ENCODE measurements at regions not wholly inside any gene's neighbourhood (a gene's known extent, or its start where the extent isn't known, plus 50 kb on each side); places are given as distances from the start of the nearest gene placed in this dataset.

DNA sequence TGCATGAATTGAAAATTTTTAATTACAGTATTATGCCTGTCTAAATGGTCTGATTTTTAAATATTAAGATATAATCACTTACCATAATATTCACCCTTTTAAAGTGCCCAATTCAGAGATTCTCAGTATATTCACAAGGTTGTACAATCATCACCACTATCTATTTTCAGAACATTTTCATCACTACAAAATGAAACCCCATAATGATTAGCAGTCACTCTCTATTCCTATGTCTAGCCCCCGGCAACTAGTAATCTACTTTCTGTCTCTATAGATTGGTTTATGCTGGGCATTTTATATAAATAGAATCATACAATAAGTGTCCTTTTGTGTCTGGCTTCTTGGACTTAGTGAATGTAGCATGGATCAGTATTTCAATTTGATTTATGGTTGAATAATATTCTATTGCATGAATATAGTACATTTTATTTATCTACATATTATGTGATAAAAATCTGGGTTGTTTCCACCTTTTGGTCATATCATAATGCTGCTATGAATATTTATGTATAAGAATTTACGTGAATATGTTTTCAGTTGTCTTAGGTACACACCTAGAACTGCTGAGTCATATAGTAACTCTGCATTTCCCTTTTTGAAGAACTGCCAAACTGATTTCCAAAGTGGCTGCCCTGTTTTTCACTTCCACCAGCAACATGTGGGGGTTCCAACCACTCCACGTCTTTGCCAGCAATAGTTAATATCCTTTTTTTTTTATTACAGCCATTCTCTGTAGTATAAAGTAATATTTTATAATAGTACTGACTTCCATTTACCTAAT lies 485.7 kb upstream of the ZNF385D start:
- no peak for DNase-seq

DNA sequence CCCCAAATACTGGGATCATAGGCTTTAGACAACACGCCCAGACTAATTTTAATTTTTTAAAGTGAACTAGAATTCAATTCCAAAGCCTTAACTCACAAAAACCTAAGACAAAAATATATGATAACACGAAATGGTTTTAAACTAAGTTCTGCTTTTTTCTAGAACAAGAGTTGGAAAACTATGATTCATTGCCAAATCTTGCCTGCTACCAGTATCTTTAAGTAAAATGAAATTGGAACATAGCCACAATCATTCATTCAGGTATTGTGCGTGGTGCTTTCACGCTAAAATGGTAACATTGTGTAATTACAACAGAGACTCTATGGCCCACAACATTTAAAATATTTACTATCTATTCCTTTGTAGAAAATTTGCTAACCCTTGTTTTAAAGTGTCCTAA lies 488.0 kb upstream of the ZNF385D start:
- DNase-seq, result no peak

DNA sequence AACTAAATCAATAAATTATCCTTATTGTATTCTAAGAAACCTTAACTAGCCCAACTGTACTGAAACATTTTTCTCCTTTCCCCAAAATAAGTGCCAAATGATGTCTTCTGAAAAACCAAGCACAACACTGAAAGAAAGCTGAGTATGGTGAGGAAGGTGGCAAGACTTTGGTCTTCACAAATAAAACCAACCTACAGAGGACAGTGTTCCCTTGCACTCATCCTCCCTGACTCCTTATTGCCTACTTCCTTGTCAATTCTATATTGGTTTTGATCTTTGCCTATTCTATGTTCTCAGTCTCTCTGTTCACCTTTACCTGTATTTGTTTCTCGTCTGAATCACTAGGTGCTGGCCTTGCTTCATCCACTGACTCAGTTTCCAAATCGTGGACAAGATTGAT lies 490.1 kb upstream of the ZNF385D start:
- no peak for DNase-seq

DNA sequence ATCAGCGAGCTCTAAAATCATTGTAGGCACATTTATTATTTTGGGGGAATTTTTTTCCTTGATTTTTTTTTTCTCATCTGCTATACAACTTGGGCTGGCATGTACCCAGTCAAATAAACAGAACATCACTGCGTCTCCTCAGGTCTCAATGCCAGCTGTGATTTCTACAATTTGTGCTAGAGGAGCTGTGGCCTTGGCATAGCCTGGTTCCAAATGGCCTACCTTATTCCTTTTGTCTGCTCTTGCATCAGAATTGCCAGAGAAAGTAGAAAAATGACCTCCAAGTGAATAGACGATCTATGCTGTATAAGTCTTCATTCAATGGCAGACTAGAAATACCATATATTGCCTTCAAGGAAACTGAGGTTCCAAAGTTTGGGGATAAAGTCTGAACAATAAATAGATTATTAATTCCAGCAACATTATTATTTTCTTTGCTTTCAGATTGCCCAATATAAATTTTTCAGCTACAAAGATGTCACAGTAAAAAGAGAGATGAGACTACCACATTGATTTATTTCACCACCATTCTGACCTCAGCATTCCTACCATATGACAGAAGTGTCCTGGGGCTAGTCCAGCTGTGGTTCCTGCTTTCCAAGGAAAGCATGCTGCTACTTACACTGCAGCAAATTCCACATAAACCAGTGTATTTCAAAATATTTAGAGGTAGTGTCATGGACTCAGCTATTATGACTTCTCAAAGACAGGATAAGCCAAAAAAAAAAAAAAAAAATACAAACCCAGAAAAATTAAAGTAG lies 493.9 kb upstream of the ZNF385D start:
- no peak for DNase-seq

DNA sequence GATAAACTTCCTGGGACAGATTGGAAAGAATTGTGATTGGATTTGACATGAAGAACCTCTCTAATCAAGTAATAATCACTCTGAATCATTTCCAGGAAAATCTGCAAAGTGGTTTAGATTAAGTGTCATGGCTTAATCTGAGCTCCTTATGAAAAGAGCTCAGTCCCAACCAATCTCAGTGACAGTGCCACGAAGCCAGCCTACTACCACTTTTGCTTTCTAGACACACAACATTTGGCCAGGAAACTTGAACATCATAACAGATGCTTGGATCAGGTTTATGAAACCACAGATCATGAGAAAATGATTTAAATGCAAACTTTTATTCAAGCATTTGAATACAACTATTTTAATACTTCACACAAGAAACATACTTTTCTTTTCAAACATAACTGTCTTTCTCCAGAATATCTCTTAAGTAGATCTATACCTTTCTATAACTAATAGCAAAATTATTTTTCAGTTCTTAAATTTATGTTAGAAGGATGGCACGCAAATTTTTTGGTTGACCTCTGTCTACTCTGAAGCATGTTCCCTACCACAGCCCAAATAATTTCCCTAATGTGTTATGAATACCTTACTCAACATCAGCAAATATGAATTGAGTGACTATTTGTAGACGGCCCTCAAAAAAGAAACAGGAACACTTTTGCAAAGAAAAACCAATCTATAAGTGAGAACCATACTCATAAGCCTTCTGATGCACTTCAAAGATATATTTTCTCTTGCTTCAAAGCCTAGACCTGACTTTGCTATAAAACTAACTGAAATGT lies 495.0 kb upstream of the ZNF385D start:
- DNase-seq, result no peak

DNA sequence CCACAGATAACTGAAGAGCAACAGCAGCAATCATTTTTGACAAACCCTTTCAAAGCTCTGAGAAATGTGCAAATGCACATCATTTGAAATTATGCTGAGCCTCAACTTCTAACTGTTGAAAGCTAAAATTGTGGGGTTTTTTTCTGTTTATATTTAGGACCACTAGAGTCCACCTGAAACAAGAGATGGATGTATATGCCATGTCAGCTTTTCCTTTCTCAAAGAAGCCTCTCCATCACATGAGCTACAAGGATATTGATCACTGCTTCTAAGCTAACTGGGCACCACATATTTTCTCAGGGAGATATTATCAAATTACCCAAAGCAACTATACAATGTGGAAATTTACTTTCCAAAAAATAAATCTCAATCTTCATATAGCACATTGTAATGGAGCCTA lies 498.6 kb upstream of the ZNF385D start:
- no peak for DNase-seq

DNA sequence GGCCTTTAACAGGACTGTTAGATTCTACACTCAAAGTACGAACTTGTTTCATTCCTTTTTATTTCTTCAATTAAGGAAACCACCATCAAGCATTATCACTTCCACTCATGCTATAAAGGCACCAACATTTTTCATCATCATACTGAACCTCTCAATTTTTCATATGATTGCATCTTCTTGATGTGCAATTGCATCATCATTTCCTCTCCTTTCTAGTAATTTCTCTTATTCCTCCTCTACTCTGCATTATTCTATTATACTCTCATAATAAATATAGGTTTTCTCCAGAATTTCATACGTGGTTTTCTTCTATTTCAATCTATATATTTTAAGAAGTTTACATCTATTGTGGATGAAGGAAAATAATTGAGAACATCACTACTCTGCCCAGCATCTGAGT lies 506.2 kb upstream of the ZNF385D start:
- no peak for DNase-seq

DNA sequence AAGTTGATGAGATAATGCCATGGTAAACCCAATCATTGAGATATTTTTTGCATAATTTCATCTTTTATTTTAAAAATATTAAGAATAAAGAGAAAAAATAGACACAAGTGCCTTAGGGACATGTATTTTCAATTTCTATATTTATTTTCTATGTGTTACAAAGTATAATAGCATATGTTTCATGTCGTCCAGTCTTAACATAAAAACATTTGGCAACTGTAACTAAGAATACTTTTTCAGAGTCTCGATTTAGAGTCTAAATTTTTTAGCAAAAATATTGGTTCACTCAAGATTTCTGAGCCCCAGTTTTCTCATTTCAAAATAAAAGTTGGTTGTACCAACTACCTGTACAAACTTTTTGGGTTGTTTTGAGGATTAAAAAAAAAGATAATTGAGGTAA lies 511.4 kb upstream of the ZNF385D start:
- no peak for DNase-seq

DNA sequence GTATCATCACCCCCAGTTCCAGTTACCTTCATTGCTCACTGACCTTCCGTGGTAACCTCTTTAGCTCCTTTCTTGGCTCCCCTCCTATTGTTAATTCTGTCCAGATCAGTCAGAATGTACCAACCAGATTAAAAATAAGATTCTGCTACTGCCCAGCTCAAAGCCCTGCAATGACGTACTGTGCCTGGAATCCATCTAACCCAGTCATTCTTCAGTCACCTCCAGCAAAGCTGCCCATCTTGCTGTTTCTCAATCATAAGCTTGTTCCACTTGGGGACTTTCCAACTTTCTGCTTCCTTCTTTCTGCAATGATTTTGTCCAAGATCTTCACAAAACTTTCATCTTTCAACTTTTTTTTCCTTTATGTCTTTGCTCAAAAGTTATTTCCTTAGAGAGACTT lies 512.0 kb upstream of the ZNF385D start:
- DNase-seq, result no peak

DNA sequence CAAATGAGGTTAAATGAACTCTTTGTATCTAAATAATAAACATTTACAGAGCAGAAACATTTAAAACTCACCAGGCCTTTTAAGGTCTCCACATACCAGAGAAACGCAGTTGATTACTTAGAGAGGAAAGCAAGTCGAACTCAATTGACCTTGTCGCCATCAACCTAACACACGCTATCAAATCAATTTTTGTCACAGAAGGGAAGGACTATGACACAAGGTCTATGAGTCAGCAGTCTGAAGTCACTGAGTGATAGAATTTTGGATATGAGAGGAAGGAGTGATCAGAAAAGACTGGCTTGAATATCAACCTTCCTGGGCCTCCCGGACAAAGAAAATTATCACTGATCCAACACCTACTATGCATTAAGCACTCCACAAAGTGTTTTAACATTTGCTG lies 514.4 kb upstream of the ZNF385D start:
- DNase-seq, result no peak

DNA sequence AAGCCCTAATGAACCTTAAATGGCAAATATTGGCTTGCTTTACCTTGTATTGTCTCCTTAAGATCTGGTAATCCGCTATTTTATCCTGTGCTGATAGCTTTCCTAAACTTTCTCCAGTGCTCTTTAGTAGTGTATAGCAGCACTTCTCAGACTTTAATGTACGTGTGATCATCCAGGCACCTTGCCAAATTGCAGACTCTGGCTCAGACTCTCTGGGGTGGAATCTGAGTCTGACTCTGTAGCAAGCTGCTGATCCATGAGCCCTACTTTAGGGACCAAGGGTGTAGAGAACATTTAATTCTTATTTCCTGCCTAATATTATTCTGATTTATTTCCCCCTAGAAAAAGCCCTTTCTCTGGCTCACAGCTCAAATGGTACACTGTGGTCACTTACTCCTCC lies 518.8 kb upstream of the ZNF385D start:
- DNase-seq, result no peak

DNA sequence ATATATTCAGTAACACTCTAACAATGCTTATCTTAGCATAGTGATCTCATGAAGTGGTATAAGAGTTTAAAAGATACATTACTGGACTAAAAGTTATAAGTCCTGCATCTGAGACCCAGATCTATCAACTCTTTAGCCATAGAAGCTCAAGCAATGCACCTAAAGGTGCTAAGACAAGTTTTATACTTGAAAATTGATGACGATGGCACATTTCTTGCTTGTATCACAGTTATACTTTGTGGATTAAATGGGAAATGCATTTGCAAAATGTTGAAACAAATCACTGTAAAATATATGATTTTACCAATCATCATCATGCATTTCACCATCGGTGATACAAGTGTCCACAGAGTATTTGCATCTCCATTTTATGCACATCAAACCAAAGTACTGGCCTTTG lies 525.3 kb upstream of the ZNF385D start:
- DNase-seq, result no peak

DNA sequence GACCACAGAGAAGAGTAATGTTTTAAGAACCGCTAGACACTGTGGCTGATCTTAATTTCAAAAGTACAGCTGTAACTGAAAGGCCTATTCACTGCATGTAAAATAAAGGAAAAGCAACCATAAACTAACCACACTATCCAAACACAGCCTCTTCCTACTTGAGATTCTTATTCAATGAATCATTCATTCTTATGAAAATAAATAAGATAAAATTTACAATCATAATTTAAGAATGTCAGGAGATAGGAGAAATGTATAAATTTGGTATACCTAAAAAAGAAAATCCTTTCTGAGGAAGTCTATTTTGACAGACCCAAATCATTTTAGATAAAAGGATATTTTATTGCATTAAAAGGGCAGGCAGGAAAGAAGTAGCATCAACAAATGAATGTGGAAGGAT lies 533.5 kb upstream of the ZNF385D start:
- no peak for DNase-seq

DNA sequence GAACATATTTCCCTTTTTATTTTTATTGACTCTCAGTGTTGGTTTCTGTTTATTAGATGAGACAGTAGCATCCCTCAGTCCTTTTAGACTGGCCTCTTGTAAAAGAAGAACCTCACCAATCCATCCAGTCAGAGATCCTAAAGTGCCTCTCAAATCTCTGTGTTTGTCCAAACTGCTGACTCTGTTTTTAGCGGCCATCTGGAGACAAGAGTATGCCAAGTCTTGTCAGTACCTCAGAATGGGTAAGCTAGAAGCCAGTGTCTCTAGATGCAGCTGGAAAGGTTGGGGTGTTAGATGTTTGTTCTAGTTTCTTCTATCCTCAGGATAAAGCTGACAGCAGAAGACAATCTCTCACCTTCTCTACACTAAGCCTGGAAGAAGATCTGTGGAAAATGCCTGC lies 537.7 kb upstream of the ZNF385D start:
- DNase-seq, result no peak

DNA sequence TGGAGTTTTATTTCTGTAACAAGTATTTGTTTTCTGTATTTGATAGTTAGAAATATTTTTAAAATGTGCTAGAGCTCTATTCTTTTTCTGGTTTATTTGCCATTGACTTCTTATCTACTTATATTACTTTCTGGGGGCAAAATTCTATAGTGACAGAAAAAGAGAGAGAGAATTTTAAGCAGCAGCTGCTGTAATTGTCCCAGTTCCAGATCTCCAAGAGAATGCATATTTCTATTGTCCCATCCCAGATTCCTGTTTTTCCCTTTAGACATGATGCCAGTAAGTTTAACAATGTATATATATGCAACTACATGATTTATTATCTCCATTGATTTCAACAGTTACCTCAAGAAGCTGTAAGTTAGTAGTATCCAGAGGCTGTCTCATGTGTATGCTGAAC lies 541.7 kb upstream of the ZNF385D start:
- no peak for DNase-seq

DNA sequence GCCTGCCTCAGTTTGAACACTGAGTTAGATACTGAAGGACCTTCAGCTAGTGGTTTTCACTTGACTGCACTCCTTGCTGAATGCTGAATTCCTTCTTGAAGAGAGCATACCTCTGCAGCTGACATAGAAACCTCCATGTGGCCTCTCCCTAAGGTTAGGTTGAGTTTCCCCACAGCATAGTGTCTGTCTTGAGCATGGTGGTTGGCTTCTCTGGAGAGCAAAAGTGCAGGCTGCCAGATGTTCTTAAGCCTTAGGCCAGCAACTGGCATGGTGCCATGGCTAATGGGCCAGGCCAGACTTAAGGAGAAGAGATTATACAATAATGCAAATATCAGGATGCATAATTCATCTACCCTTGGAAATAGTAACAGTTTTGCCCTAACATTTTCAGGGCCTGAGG lies 545.6 kb upstream of the ZNF385D start:
- no peak for DNase-seq

DNA sequence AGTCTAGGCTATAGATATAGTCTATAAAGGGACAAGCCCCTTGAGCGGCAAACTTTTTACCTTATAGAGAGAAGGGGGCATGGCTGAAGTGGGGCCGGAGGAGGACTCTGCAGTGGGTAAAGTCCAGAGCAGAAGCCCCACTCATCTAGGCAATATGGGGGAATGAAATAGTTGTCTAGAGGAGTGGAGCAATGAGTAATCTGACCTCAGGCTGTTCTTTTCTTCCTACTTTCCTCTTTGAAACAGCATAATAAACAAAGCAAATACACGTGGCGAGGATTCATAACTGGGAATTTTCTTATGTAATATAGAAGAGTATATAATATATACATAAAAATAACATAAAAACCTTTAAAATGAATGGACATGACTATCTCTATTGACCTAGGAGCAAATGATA lies 546.4 kb upstream of the ZNF385D start:
- no peak for DNase-seq

DNA sequence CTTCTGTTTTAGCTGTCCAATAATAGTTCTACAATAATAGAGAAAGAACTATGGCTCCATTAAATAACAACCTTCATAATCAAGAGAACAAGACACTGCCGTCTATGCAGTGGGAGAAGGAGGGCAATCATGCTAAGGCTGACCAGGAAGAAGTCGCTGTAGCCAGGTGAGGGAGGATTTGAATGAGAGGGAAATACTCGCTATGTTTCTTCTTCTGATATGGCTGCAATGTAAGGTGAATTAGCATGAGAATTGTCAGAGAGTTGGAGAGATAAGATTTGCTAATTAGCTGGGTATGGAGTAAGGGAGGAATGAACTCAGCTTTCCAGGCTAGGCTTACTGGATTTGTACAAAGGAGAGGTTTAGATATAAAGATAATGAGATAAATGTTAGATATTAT lies 555.4 kb upstream of the ZNF385D start:
- DNase-seq, result no peak

DNA sequence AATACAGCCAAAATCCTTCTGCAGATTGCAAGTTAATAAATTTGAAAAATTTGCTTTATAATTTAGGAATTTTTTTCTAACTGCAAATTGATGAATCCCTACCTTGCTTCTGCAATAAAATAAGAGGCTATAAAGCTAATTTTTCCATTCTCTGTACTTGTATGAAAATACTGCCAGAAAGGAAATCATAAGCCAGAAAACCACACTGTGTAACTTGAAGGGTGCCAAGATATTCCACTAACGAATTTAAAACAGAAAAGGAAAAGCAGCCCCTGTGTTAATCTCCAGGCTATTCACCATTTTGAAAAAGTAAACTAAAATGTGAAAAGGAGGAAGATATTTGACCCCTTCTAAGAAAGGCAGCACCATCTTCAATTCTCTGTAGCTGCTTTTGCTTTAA lies 557.9 kb upstream of the ZNF385D start:
- DNase-seq, result no peak

DNA sequence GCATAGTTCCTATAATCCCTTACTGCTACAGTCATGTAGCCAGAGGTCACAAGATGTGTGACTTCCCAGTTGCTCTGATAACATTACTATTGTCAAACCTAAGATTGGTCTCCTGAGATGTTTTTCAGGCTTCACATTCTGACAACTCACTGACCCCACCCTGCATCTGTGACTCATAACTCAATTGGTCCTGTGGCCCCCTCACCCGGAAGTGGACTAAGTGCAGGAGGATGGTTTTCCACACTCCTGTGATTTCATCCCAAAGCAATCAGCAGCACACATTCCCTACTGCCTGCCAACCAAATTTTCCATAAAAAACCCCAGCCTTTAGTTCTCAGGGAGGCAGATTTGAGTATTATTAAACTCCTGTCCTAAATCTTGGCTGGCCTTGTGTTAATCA lies 564.9 kb upstream of the ZNF385D start:
- DNase-seq, result no peak

DNA sequence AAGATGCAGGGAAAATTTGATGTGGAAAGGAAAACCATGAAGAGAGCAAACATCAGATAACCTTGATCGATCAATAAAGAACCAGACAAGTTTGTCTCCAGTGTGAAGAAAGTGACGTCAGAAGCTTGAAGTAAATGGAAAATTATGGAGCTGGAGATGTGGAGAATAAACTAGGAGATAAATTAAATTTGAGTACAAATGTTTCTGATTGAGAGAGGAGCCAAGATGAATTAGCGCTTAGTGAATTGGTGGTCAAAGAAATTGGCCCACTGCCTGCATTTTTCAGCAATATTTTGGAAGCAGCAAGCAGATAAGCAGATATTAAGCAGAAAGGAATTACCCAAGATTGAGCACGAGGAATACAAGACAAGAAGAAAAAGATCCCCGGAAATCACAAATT lies 567.3 kb upstream of the ZNF385D start:
- DNase-seq, result no peak

DNA sequence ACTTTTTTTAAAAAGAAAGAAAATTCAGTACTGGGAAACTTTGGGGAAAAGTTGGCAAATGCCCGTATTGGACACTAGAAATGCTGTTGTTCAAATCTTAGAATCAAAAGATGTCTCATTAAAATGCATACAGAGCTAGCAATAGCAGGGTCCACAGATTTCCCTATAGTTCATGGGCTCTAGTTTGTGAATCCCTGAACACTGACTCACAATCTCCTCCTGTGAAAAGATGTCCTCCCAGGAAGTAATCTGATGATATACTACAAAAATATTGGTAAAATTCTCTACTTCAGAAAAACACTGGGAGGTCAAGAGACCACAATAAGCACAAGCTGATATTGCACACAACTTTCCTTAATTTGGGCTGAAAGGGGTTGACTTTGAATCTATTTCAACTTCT lies 568.4 kb upstream of the ZNF385D start:
- DNase-seq, result no peak

DNA sequence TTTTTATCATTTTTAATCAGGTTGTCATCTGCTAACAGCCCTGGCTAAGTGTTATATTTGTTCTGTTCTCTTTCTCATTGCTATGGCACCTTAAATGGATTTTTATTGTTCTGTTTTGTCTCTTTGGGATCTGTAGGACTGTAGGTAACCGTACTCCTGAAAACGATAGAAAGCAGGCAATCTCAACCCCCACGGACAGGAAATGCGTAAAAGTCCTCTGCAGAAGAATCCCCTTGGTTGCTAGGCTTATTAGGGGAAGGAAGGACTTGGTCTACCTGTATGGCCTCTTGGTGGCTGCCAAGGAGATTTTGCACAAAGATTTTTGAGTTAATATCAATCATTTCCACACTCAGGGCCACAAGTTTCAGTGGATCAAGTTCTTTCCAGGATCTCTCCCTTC lies 571.9 kb upstream of the ZNF385D start:
- no peak for DNase-seq

DNA sequence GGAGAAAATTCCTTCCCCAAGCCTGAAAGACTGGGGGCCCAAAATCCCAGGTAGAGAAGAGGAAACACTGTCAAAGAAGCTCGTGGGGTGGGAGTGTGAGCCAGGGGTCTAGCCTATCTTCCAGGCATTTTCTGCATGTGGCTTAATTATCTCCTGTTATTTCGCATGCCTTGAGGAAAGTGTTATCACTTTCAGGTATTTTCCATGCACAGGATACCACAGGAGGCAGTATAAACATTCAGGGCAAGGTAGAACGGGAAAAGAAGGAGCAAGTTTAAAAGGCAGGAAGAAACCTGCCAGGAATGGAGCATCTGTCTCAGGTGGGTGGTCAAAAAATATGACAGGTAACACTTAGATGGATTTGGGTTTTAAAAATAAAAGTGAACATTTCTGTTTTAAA lies 575.3 kb upstream of the ZNF385D start:
- no peak for DNase-seq

Data from stimulated activated CD4-positive, alpha-beta T cell treated with anti-CD3 and anti-CD28 coated beads, Interleukin-4, amount 100 ng/mL, for 24 hours (primary cell).